K562 (cell line): ENCODE measurements at regions not wholly inside any gene's neighbourhood (a gene's known extent, or its start where the extent isn't known, plus 50 kb on each side); places are given as distances from the start of the nearest gene placed in this dataset.

Experiments
- ATAC-seq: fragments of 200-7000 bp; cut with Tn5 transposase; 3 replicates; pipeline ENCODE4 v1.9.1; 2020; ENCODE audit warnings: moderate library complexity
- BruUV-seq: library from RNA; stranded (reverse); fragments of 400-500 nt; replicated peaks from 2 replicates; lab custom pipeline; 2021; lab: Mats Ljungman, UMichigan
- CTCF ChIA-PET: fragments of 300-600 bp; formaldehyde crosslinking; extraction: SDS; loops from one replicate; lab custom pipeline; 2021; ENCODE audit warnings: low intra/inter-chr PET ratio; lab: Yijun Ruan, JAX
- POLR2A ChIA-PET: fragments of 300-600, 350-650 bp; sonication (Branson Sonifier 250); formaldehyde crosslinking; extraction: SDS; loops from one replicate; lab custom pipeline; 2021; ENCODE audit warnings: antibody characterized with exemption, inconsistent platforms; lab: Yijun Ruan, JAX
- DNase-seq, 4 experiments: peaks; one replicate each; pipeline versions ENCODE4 v3.0.0 to v3.0.0-alpha.2; 2011 to 2018; ENCODE audit warnings: low spot score in 3 of 4, mixed read lengths in 3 of 4; ENCODE audit errors: extremely low read depth in 1 of 4
- FAIRE-seq: peaks from 2 replicates; lab custom pipeline; 2011; peaks lifted over from hg19 to GRCh38; lab: Jason Lieb, UNC
- H2AFZ ChIP-seq: 2 replicates; pipeline ENCODE4 v1.6.0; 2011; ENCODE audit warnings: low read depth, low read length, control low read depth, inconsistent platforms
- H3K27ac ChIP-seq: fragments of 200-600 bp; 3 replicates; pipeline ENCODE4 v1.8.0; 2011; ENCODE audit warnings: low read depth, mild to moderate bottlenecking, control low read depth, inconsistent platforms, low read length, moderate library complexity, mixed read lengths; ENCODE audit errors: extremely low read depth
- H3K27me3 ChIP-seq, 2 experiments: fragments of 300-600 bp in 1 of 2; 2 replicates in 1 of 2; 3 replicates in 1 of 2; pipeline versions ENCODE4 v1.6.0 to v1.8.0; 2011; ENCODE audit warnings: inconsistent platforms in 2 of 2, low read length in 2 of 2, mild to moderate bottlenecking in 1 of 2, mixed read lengths in 1 of 2, moderate library complexity in 1 of 2; ENCODE audit not compliant: control insufficient read depth in 2 of 2, insufficient read depth in 2 of 2
- H3K36me3 ChIP-seq: fragments of 300-600 bp; 3 replicates; pipeline ENCODE4 v1.8.0; 2011; ENCODE audit warnings: mild to moderate bottlenecking, low read length, inconsistent platforms; ENCODE audit not compliant: control insufficient read depth, insufficient read depth
- H3K4me1 ChIP-seq, 2 experiments: fragments of 200-600 bp in 1 of 2; replicated peaks in 1 of 2; 2 replicates in 1 of 2; 3 replicates in 1 of 2; pipeline versions ENCODE4 v1.5.1 to v1.8.0; 2011; ENCODE audit warnings: inconsistent platforms in 2 of 2, low read length in 2 of 2, mild to moderate bottlenecking in 1 of 2, mixed read lengths in 1 of 2, moderate library complexity in 1 of 2; ENCODE audit not compliant: control insufficient read depth in 2 of 2, insufficient read depth in 2 of 2
- H3K4me2 ChIP-seq: 2 replicates; pipeline ENCODE4 v1.6.1; 2011; ENCODE audit warnings: low read length, control low read depth, inconsistent platforms, mixed read lengths; ENCODE audit not compliant: insufficient read depth
- H3K4me3 ChIP-seq: fragments of 200-600 bp; sonication (generic), shearing (Covaris generic); 2 replicates; pipeline ENCODE4 v1.5.1; 2016; ENCODE audit warnings: control low read depth, inconsistent platforms
- H3K79me2 ChIP-seq: fragments of 200-600 bp; 3 replicates; pipeline ENCODE4 v1.8.0; 2011; ENCODE audit warnings: low read length, inconsistent platforms; ENCODE audit not compliant: control insufficient read depth, insufficient read depth
- H3K9ac ChIP-seq, 2 experiments: 2 replicates each; pipeline versions ENCODE4 v1.6.0 to v1.6.1; 2011; ENCODE audit warnings: low read depth in 2 of 2, low read length in 2 of 2, control low read depth in 1 of 2, inconsistent platforms in 1 of 2, mild to moderate bottlenecking in 1 of 2, mixed read lengths in 1 of 2; ENCODE audit not compliant: insufficient read depth in 1 of 2
- H3K9me1 ChIP-seq: one replicate; pipeline ENCODE4 v1.6.0; 2011; ENCODE audit warnings: inconsistent platforms, mild to moderate bottlenecking, low read length, moderate library complexity; ENCODE audit not compliant: control insufficient read depth, insufficient read depth
- H3K9me3 ChIP-seq: replicated peaks from 2 replicates; pipeline ENCODE4 v1.5.1; 2011; ENCODE audit warnings: low read depth, low read length, inconsistent platforms; ENCODE audit not compliant: control insufficient read depth, insufficient read depth
- H4K20me1 ChIP-seq: replicated peaks from 2 replicates; pipeline ENCODE4 v1.6.1; 2011; ENCODE audit warnings: low read length, inconsistent platforms, mixed read lengths; ENCODE audit not compliant: control insufficient read depth, insufficient read depth
- HSF4 ChIP-seq: fragments of 250-450 bp; sonication (Bioruptor Pico); IDR thresholded peaks from 2 replicates; pipeline ENCODE4 v2.1.2; 2022; ENCODE audit warnings: mild to moderate bottlenecking, moderate library complexity, borderline replicate concordance
- MBD1 ChIP-seq: fragments of 250-450 bp; sonication (Bioruptor Pico); IDR thresholded peaks from 2 replicates; pipeline ENCODE4 v1.8.0; 2022; ENCODE audit warnings: inconsistent platforms
- NFE2 ChIP-seq: IDR thresholded peaks from 2 replicates; pipeline ENCODE4 v1.6.1; 2014; ENCODE audit warnings: antibody characterized with exemption, low read depth
- NFIC ChIP-seq: fragments of 450-650 bp; IDR thresholded peaks from 2 replicates; pipeline ENCODE4 v1.6.1; 2017; ENCODE audit warnings: mild to moderate bottlenecking, inconsistent platforms
- NFIX ChIP-seq: fragments of 250-450 bp; sonication (Bioruptor Pico); IDR thresholded peaks from 2 replicates; pipeline ENCODE4 v1.4.0; 2020; ENCODE audit warnings: low read depth, mild to moderate bottlenecking, moderate library complexity
- SIN3B ChIP-seq: fragments of 450-650 bp; IDR thresholded peaks from 2 replicates; pipeline ENCODE4 v1.6.1; 2017; ENCODE audit warnings: low read depth, mild to moderate bottlenecking, moderate library complexity
- ZC3H8 ChIP-seq: fragments of 450-650 bp; IDR thresholded peaks from 2 replicates; pipeline ENCODE4 v1.6.1; 2017
- WGBS: fragments of 100-300 bp; shearing (Covaris generic); methylation state at CpG from one replicate; pipeline ENCODE4 v1.1.6; 2016; ENCODE audit warnings: low coverage, mixed read lengths; ENCODE audit not compliant: insufficient coverage; ENCODE audit errors: missing lambda C conversion rate; 5-methylcytosine and 5-hydroxymethylcytosine counted together
- in situ Hi-C: fragments of 300-500 bp; cut with MboI; formaldehyde crosslinking; loops from 4 replicates; pipeline ENCODE4 v1.15.0; 2018; ENCODE audit warnings: inconsistent platforms, mixed read lengths
- intact Hi-C: fragments of 100-400 bp; cut with micrococcal nuclease; formaldehyde crosslinking; loops from 2 replicates; pipeline ENCODE4 v1.14.2; 2022
- TF ChIP-seq, protein P1 (sequence below): fragments of 450-650 bp; IDR thresholded peaks from one replicate; pipeline ENCODE4 v1.6.1; 2018; ENCODE audit warnings: mild to moderate bottlenecking, moderate library complexity; ENCODE audit not compliant: partially characterized antibody

DNA sequence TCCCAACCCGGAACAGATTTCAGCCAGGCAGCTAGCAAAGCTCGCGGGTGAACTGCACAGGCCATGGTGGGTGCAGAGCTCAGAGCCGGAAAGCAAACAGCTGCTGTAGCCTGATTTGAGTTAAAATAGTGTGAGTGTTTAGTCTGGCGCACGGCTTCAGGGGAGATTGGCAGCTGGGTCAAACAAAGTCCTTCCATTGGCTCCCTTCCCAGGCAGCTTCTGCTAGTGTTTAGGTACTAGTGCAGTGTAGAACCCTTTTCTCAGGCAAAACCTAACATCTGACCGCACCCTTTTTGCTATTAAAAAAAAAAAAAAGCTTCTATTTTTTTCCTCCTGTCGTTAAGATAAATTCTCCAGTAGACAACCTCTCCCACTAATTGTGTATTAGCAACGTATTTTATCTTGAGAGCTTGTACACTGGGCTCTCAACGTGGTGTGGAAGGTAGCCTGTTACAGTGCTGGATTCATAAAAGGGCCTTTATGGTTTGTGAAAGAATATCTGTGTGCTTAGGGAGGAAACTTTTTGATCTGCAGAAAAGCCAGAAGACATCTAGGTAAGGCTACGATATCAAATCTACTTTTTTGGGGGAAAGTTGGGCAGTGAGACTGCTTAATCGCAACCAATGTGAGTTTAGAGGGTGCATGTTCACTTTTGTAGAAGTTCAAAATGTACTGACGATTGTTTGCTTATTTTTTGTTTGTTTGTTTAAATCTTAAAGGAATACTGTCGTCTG lies 689.6 kb downstream of the USP25 start (continued):
- no peak for TF ChIP-seq HSF4 (CRISPR knock-in tag)
- no peak for TF ChIP-seq MBD1 (CRISPR knock-in tag)

DNA sequence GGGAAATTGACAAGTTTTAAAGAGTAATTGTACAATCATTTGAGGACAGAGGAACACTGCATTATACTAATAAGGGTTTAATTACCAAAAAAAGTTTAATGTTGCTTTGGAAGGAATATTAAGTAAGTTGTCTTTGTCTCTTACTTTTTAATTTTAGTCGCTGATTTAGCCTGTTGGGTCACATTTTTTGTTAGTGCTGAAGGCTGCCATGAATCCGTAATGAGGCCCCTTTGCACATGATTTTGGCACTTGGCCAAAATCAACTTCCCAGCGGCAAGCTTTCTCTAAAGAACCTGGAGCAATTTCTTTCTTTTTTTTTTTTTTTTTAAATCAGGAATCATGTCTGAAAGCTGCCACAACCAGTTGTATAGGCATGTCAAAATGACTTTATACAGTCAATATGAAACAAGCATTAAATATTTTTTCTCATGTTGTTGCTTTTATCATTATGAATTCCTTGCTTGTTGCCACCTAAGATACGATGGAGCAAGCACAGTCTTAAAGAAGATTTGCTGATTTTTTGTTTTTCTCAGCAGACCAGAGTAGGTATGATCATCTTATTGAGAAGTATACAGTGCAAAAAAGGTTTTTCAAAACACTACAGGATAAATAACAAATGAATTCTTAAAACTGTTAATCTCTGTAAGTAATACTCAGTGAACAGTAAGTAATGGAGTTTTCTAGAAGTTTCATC lies 690.4 kb downstream of the USP25 start:
- Histone ChIP-seq H3K27ac (no peak overlapping the region), H3K9me1 (no peaks in the 10 kb centered on the region), H3K4me1 (no peaks in the 10 kb centered on the region), H3K4me2 (no peak overlapping the region), H4K20me1 (no peaks in the 10 kb centered on the region), H3K27me3 (no peaks in the 10 kb centered on the region), H2AFZ (no peak overlapping the region), H3K9ac (no peak overlapping the region), H3K4me3 (no peak overlapping the region), H3K79me2 (no peaks in the 10 kb centered on the region), H3K9me3 (no peaks in the 10 kb centered on the region), H3K36me3 (no peaks in the 10 kb centered on the region)
- intact Hi-C loops = no loop called here
- in situ Hi-C loops = no loop called here
- ATAC-seq (no peak), DNase-seq (no peak), FAIRE-seq (no peak)
- ChIA-PET POLR2A (no interaction called here), CTCF (no interaction called here)
- 0% methylated on average over 4 of the region's 4 CpGs for WGBS
- TF ChIP-seq SIN3B = no peak
- TF ChIP-seq ZC3H8 = no peak
- peak; percentile 81 for TF ChIP-seq NFIX
- TF ChIP-seq NFE2 = no peak
- TF ChIP-seq, protein P1, sequence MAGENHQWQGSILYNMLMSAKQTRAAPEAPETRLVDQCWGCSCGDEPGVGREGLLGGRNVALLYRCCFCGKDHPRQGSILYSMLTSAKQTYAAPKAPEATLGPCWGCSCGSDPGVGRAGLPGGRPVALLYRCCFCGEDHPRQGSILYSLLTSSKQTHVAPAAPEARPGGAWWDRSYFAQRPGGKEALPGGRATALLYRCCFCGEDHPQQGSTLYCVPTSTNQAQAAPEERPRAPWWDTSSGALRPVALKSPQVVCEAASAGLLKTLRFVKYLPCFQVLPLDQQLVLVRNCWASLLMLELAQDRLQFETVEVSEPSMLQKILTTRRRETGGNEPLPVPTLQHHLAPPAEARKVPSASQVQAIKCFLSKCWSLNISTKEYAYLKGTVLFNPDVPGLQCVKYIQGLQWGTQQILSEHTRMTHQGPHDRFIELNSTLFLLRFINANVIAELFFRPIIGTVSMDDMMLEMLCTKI = no peak
- peak; percentile 89 for TF ChIP-seq NFIC
- no TSS peak for BruUV-seq
